ENCODE measurements at regions not wholly inside any gene's neighbourhood (a gene's known extent, or its start where the extent isn't known, plus 50 kb on each side); places are given as distances from the start of the nearest gene placed in this dataset.

DNA sequence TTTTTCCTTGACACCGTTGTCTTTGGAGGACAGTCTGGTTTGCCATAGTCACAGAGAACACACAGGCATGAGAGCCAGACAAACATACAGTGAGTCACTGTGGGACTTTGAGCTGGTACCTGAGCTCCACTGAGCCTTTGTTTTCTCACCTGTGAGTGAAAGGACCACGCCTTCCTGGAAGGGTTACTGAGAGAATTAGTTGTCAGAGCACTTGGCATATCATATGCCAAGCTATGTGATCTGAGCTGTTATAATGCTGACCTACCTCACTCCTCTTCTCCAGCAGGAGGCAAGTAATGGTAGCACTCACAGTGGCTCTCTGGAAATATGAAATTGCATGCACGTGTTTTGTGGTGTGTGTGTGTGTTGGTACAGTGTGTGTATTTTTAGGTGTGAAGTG, 59.7 kb downstream of the CXCL12 start:
- H3K9ac ChIP-seq (ENCODE audit: control insufficient read depth, extremely low read depth, insufficient read depth, low read length), result no peak overlapping the region
- no peaks in the 10 kb centered on the region for H3K9me1 ChIP-seq (ENCODE audit: control insufficient read depth, extremely low read depth, insufficient read depth, low read length)
- no peaks in the 10 kb centered on the region for H3K79me2 ChIP-seq (ENCODE audit: control insufficient read depth, insufficient read depth, low read length)
- TF ChIP-seq, protein P1, sequence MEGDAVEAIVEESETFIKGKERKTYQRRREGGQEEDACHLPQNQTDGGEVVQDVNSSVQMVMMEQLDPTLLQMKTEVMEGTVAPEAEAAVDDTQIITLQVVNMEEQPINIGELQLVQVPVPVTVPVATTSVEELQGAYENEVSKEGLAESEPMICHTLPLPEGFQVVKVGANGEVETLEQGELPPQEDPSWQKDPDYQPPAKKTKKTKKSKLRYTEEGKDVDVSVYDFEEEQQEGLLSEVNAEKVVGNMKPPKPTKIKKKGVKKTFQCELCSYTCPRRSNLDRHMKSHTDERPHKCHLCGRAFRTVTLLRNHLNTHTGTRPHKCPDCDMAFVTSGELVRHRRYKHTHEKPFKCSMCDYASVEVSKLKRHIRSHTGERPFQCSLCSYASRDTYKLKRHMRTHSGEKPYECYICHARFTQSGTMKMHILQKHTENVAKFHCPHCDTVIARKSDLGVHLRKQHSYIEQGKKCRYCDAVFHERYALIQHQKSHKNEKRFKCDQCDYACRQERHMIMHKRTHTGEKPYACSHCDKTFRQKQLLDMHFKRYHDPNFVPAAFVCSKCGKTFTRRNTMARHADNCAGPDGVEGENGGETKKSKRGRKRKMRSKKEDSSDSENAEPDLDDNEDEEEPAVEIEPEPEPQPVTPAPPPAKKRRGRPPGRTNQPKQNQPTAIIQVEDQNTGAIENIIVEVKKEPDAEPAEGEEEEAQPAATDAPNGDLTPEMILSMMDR (optimal IDR thresholded peaks at IDR 0.05 in 1 of 3, IDR thresholded peaks at IDR 0.05 in 1 of 3, conservative IDR thresholded peaks at IDR 0.05 in 1 of 3; ENCODE audit: extremely low read depth in 1 of 3, insufficient read depth in 2 of 3, low read length in 3 of 3), result no peak
- no peak for TF ChIP-seq EZH2 (IDR thresholded peaks at IDR 0.05; ENCODE audit: low read length)
- no peaks in the 10 kb centered on the region for H3K4me1 ChIP-seq (ENCODE audit: control insufficient read depth, extremely low read depth, insufficient read depth, low read length)
- FAIRE-seq, result no peak
- DNase-seq (ENCODE audit: low read depth, low spot score), result no peak
- dilution Hi-C loops (cut with MboI; ENCODE audit: extremely low pct_ligation_motif_present, low sequenced_read_pairs), result no loop called here
- H3K27ac ChIP-seq (ENCODE audit: control insufficient read depth, insufficient read depth, low read length), result no peak overlapping the region
- no peaks in the 10 kb centered on the region for H3K9me3 ChIP-seq (ENCODE audit: control insufficient read depth, low read depth, low read length)
- no peaks in the 10 kb centered on the region for H3K27me3 ChIP-seq (ENCODE audit: control insufficient read depth, extremely low read depth, insufficient read depth, low read length)
- H2AFZ ChIP-seq (ENCODE audit: control insufficient read depth, low read length), result no peak overlapping the region
- no peak overlapping the region for H3K4me2 ChIP-seq (ENCODE audit: control insufficient read depth, extremely low read depth, insufficient read depth, low read depth, low read length)
- H3K4me3 ChIP-seq (ENCODE audit: control insufficient read depth in 2 of 3, extremely low read depth in 1 of 3, insufficient read depth in 2 of 3, low read depth in 1 of 3, low read length in 3 of 3), result no peak overlapping the region
- no peaks in the 10 kb centered on the region for H4K20me1 ChIP-seq (ENCODE audit: control insufficient read depth, extremely low read depth, insufficient read depth, low read length)
- H3K36me3 ChIP-seq (ENCODE audit: control insufficient read depth in 2 of 2, extremely low read depth in 1 of 2, insufficient read depth in 2 of 2, low read length in 2 of 2), result no peaks in the 10 kb centered on the region

DNA sequence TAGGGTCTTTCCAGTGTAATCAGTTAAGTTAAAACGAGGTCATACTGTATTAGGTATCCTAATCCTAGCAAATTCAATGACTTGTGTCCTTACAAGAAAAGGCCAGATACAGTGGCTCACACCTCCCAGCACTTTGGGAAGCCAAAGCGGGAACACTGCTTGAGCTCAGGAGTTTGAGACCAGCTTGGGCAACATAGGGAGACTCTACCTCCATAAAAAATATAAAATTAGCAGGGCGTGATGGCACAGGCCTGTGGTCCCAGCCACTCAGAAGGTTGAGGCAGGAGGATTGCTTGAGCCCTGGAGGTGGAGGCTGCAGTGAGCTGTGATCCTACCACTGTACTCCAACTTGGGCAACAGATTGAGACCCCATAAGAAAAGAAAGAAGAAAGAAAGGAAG, 61.1 kb downstream of the CXCL12 start:
- H3K4me3 ChIP-seq (ENCODE audit: control insufficient read depth in 2 of 3, extremely low read depth in 1 of 3, insufficient read depth in 2 of 3, low read depth in 1 of 3, low read length in 3 of 3), result no peak overlapping the region
- no peaks in the 10 kb centered on the region for H3K4me1 ChIP-seq (ENCODE audit: control insufficient read depth, extremely low read depth, insufficient read depth, low read length)
- no peaks in the 10 kb centered on the region for H3K36me3 ChIP-seq (ENCODE audit: control insufficient read depth in 2 of 2, extremely low read depth in 1 of 2, insufficient read depth in 2 of 2, low read length in 2 of 2)
- no peak overlapping the region for H2AFZ ChIP-seq (ENCODE audit: control insufficient read depth, low read length)
- no peaks in the 10 kb centered on the region for H3K27me3 ChIP-seq (ENCODE audit: control insufficient read depth, extremely low read depth, insufficient read depth, low read length)
- no peaks in the 10 kb centered on the region for H3K79me2 ChIP-seq (ENCODE audit: control insufficient read depth, insufficient read depth, low read length)
- H3K9ac ChIP-seq (ENCODE audit: control insufficient read depth, extremely low read depth, insufficient read depth, low read length), result no peak overlapping the region
- no peaks in the 10 kb centered on the region for H3K9me3 ChIP-seq (ENCODE audit: control insufficient read depth, low read depth, low read length)
- no peaks in the 10 kb centered on the region for H3K9me1 ChIP-seq (ENCODE audit: control insufficient read depth, extremely low read depth, insufficient read depth, low read length)
- no peak overlapping the region for H3K27ac ChIP-seq (ENCODE audit: control insufficient read depth, insufficient read depth, low read length)
- no peak for TF ChIP-seq EZH2 (IDR thresholded peaks at IDR 0.05; ENCODE audit: low read length)
- TF ChIP-seq, protein P1 (optimal IDR thresholded peaks at IDR 0.05 in 1 of 3, IDR thresholded peaks at IDR 0.05 in 1 of 3, conservative IDR thresholded peaks at IDR 0.05 in 1 of 3; ENCODE audit: extremely low read depth in 1 of 3, insufficient read depth in 2 of 3, low read length in 3 of 3), result no peak
- dilution Hi-C loops (cut with MboI; ENCODE audit: extremely low pct_ligation_motif_present, low sequenced_read_pairs), result no loop called here
- DNase-seq (ENCODE audit: low read depth, low spot score) (no peak), FAIRE-seq (no peak)
- H3K4me2 ChIP-seq (ENCODE audit: control insufficient read depth, extremely low read depth, insufficient read depth, low read depth, low read length), result no peak overlapping the region
- no peaks in the 10 kb centered on the region for H4K20me1 ChIP-seq (ENCODE audit: control insufficient read depth, extremely low read depth, insufficient read depth, low read length)
